ENCODE measurements at regions not wholly inside any gene's neighbourhood (a gene's known extent, or its start where the extent isn't known, plus 50 kb on each side); places are given as distances from the start of the nearest gene placed in this dataset.
A peak's percentile ranks its signal among the peaks of the same experiment; 100 is the strongest.

DNA sequence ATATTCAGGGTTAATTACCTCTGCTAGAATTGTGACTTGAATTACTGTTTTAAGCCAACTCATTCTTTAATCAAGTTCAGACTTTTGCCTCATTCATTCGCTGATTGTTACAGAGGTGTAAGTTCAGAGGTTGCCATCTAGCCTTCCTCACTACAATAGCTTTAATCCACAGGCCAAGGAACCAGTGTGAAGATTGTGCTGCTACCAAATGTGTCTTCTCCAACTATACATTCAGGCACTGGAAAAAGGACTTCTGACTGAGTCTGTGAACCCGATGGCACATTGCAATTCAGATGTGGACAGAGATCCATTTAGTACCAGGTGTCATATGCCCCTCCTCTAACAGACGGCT, 111.2 kb upstream of the ADGRF1 start:
- no peak for DNase-seq (ENCODE audit: low read depth)
- in situ Hi-C loops (cut with HindIII; ENCODE audit: low pct_unique_long_range_greater_than_20kb, low sequenced_read_pairs) = no loop called here

DNA sequence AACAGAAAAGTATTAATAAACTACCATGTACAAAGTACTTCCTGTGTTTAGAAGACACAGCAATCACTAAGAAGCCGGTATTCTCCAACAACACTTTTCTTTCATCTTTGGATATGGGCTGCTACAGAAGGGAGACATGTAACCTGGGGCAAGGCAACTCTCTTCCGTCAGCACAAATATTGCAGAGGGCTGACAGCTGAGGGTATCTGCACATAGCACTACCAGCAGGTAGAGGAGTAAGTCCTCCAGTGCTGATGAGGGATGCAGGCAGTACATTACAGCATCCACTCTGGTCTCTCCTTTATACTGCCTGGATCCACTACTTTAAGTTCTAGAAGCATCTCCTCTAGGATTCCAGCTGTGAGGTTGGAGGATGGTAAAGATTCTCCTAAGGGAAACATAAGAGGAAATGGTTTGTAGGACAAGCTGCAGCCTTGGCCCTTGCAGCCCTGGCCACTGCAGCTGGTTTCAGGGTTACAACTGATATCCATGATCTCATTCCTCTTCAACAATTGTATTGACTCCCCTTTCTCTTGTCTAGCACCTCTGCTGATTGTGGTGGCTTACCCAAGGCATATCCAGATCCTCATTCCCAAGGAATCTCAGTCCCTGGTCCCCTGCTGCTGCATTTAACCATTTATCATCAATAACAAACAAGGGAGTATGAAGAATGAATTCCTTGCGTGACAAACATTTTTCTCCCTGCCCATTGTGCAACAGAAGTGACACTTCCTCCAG, 110.7 kb upstream of the ADGRF1 start:
- peak; percentile 27 for DNase-seq (ENCODE audit: low read depth)
- in situ Hi-C loops (cut with HindIII; ENCODE audit: low pct_unique_long_range_greater_than_20kb, low sequenced_read_pairs) = no loop called here

DNA sequence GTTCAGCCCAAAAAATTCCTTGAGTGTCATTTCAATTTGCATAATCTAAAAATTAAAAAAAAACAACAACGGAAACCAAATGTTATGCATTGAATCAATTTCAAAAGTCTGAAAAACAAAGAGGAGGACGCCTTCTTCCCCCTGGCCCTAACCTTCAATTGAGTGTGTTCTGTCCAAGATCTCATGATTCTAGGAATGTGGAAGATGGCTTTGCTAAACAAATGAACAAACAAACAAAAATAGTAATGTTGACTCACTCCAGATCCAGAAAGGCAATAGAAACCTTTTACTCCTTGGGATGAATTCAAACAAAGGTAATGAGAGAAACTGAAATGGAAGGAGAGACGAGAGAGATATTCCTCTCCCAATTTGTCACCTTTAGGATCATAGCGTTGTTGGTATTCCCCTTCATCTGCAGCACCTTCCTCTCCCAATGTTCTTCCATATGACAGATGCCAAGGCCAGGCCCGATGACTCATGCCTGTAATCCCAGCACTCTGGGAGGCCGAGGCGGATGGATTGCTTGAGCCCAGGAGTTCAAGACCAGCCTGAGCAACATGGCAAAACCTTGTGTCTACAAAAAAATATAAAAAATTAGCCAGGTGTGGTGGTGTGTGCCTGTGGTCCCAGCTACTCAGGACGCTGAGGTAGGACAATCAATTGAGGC, 109.2 kb upstream of the ADGRF1 start:
- DNase-seq (ENCODE audit: low read depth) = no peak
- in situ Hi-C loops (cut with HindIII; ENCODE audit: low pct_unique_long_range_greater_than_20kb, low sequenced_read_pairs) = no loop called here

DNA sequence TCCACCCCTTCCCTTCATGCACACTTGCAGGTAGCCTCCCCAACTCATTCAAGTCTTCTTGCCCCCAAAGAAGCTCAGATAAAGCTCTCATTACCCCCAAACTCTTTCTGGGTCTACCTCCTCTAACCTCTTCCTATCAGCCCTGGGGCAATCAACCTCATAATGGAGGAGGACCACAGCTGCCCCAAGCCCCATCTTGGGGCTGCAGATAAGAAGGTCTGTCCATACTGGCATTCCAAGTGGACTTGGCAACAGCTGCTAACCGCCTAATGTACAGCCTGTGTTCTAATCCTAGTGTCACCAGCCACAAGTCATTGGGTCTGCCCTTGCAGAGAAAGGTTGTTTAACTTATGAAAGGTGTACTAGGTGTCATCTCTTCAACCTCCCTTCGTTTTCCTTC, 107.4 kb upstream of the ADGRF1 start:
- in situ Hi-C loops (cut with HindIII; ENCODE audit: low pct_unique_long_range_greater_than_20kb, low sequenced_read_pairs) = no loop called here
- DNase-seq (ENCODE audit: low read depth) = no peak

DNA sequence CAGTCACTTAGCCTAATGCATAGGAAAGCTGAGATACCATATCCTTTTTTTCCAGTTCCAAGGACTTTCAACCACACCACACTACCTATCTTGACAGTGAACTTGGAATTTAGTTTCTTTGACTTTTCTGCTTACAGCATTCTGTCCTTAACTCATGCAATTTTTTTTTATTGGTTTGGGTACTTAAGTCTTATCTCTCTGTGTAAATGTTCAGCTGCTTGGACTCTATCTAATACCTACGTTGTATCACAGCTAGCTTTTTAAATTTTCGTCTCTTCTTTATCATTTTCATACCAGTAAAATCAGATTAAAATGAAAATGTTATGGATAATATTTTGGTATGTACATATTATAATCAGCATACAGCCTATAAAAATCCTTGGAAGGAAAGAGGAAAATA, 106.9 kb upstream of the ADGRF1 start:
- in situ Hi-C loops (cut with HindIII; ENCODE audit: low pct_unique_long_range_greater_than_20kb, low sequenced_read_pairs) = no loop called here
- no peak for DNase-seq (ENCODE audit: low read depth)

DNA sequence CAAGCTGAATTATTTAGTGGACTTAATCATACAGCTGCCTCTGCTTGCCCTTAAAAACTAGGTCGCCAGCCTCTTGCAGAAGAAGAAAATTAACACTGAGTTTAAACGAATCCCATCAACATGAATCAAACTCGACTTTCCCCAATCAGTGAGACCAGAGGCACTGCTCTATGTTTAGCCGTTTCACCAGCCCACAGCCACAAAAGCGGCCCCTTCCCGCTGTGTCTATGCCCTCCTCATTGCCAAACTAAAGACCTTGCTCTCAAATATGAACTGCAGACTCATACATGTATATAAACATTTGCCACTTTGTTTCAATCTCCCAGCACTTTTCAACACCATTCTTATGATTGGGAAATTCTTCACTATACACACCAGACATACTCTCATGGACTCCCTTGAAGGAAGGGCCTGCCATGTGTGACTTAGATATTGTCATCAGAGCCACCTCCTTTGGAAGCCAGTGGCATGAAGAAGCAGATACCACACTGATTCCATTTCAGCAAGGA, 105.8 kb upstream of the ADGRF1 start:
- DNase-seq (ENCODE audit: low read depth) = no peak
- in situ Hi-C loops (cut with HindIII; ENCODE audit: low pct_unique_long_range_greater_than_20kb, low sequenced_read_pairs) = no loop called here

DNA sequence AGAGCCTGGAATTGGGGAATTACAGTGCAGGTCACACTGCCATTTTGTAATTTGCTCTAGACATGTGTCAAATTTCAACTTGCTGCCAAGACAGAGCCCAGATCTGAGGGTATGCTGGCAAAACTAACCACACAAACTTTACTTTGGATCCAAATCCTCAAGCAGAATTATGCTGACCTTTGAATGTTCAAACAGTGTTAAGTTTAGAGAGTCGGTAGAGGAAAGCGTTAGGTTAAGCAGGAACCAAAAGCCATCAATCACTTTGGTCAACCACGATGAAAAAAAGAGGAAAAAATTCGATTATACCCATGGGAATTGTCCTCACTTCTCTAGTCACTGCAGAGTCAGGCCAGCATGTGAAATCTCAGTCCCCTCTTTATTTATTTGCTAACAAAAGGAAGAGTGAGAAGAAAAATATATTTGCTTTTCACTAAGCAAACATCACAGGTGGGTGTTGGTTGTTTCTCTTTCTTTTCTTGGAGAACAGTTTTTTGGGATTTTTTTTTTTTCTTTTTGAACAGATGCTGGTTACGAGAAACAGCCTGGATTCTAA, 105.1 kb upstream of the ADGRF1 start:
- DNase-seq (ENCODE audit: low read depth) = no peak
- in situ Hi-C loops (cut with HindIII; ENCODE audit: low pct_unique_long_range_greater_than_20kb, low sequenced_read_pairs) = no loop called here

DNA sequence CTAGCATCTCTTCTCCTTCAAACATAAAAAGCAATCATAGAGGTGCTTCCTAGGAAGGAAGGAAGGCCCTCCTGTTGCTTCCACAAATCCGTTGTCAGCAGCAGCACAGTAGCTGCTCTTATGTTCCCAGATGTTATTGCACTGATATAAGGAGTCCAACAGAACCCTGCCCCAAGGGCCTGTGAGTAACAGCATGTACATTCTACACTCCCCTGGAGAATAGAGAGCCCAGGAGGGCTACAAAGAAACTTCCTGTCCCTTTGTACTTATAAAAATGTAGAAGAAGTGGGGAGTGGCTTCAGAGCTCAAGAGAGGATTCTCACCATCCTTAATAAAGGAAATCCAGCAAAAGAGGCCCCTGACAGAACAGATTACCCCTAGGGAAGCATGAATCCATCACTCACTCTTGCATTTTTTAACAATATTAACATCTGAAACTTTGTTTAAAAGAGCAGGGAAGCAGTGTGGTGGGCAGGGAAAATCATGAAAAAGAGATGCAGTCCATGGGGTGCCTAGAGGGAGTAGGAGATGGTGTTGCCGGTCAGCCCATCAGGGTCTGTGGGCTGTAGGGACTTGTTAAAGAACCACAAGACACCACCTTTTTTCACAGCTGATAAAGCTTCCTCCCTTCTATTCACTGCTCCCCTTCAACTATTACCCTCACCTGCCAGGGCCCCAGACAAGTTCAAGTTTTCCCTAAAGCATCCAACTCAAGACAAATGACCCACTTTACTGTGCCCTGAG, 104.5 kb upstream of the ADGRF1 start:
- in situ Hi-C loops (cut with HindIII; ENCODE audit: low pct_unique_long_range_greater_than_20kb, low sequenced_read_pairs) = no loop called here
- DNase-seq (ENCODE audit: low read depth) = no peak

DNA sequence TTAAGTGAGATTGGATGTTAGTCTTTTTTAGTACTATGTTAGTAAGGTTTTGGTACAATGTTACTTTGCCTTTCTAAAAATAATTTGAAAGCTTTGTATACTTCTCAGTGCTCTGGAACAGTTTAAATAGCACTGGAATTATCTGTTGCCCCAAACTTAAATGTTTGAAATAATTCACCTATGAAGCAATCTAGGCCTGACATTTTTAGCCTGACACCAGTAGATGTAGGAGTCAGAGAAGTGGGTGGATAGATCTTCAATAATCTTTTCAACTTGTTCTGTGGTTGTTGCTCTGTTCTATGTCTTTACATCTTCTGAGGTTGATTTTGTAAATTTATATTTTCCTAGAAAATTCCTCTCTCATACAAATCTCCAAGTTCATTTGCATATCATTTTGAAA, 103.1 kb upstream of the ADGRF1 start:
- no peak for DNase-seq (ENCODE audit: low read depth)
- in situ Hi-C loops (cut with HindIII; ENCODE audit: low pct_unique_long_range_greater_than_20kb, low sequenced_read_pairs) = no loop called here

DNA sequence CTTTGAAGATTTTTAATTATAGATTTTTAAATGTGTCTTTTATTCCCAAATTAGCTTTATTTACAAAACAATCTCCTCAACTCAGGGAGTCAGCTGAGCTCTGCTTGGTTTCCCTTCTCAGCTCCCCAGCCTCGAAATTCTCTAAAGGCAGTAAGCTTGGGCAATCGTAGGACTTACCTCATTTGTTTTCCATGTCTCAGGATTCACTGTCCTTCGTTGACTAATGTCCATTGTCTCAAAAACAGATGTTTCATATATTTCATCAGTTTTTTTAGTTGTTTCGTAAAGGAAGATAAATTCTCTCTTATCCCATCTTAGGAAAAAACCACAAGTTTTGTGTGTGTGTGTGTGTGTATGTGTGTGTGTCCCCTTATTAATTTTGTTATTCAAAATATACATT, 102.2 kb upstream of the ADGRF1 start:
- in situ Hi-C loops (cut with HindIII; ENCODE audit: low pct_unique_long_range_greater_than_20kb, low sequenced_read_pairs) = no loop called here
- DNase-seq (ENCODE audit: low read depth) = no peak

DNA sequence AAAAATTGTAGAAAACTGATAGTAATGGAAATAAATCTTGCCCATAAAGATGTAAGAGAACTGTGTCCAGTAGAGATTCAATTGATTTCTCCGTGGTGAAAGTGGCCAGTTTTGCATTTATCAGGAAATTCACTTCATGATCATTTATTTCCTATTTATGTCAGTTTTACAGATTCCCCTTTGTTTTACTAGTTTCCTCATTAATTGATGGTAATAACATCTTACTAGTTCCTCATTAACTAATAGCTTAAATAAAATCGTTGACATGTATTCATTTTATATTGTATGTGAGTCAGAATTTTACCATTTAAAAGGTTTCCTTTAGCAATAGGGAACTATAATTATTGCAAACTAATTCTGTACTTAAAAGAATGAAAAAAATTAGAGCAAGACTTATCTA, 99.8 kb upstream of the ADGRF1 start:
- no peak for DNase-seq (ENCODE audit: low read depth)
- in situ Hi-C loops (cut with HindIII; ENCODE audit: low pct_unique_long_range_greater_than_20kb, low sequenced_read_pairs) = no loop called here

DNA sequence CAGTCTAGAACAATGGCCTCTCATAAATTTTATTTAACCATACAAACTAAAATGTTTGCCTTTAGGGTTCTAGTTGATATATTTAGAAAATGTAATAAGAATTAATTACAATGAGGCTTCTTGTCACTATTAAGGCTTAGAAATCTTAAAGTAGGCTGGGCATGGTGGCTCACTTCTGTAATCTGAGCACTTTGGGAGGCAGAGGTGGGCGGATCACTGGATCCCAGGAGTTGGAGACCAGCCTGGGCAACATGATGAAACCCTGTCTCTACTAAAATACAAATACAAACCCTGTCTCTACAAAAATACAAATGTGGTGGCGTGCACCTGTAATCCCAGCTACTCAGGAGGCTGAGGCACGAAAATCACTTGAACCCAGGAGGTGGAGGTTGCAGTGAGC, 99.0 kb upstream of the ADGRF1 start:
- no peak for DNase-seq (ENCODE audit: low read depth)
- in situ Hi-C loops (cut with HindIII; ENCODE audit: low pct_unique_long_range_greater_than_20kb, low sequenced_read_pairs) = no loop called here

DNA sequence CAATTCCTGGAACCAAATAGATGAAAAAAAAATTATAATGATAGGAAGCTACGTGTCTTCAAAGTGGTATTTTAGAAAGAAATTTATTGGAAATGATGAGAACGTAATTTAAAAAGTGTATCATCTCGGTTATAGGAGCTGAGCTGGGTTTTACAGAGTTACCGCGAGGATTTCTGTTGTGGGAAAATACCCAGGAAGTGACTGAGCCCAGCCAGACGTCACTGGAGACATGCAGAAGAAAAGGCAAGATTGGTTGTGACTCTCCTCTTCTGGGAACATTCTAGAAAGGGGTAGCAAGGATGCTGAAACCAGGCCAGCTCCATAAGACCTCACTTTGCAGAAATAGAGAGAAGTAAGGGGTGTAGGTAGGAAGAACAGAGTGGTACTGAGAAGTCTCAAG, 95.9 kb upstream of the ADGRF1 start:
- DNase-seq (ENCODE audit: low read depth) = no peak

DNA sequence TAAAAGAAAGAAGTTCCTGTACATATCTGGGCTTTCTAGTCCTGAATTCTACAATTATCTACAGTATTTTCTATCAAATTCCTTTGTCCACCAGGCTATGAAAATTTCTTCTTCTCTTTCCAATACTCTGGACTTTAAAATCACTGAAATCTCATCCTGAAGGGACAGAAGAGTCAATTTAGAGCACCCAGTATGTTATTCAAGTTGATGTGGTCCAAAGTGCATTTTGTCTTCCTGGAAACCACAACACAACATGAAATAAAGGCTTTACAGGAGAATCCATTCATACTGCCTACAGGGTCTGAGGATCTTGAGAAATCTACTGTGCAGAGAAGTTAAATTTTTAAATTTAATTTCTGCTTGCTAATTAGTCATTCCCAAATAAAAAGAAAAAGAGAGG, 94.9 kb upstream of the ADGRF1 start:
- in situ Hi-C loops (cut with HindIII; ENCODE audit: low pct_unique_long_range_greater_than_20kb, low sequenced_read_pairs) = no loop called here
- DNase-seq (ENCODE audit: low read depth) = no peak

More for the DNA sequence above, 95.9 kb upstream of the ADGRF1 start:
- in situ Hi-C loops (cut with HindIII; ENCODE audit: low pct_unique_long_range_greater_than_20kb, low sequenced_read_pairs) = no loop called here

DNA sequence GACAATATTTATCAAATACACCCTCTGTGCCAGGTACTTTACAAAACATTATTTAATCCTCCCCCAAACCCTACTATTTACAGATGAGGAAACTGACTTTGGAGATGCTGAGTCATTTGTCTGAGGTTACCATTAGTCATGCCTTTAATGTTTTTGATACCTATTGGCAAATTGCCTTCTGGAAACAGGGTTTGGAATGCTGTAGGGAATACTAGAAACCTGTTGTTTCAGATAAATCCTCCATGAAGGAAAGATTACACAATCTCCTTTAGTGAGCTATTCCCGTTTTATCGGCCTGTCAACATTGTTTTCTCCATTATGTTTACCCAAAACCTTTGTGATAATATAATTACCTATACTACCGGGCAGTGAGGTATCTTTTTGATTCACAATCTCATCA, 93.6 kb upstream of the ADGRF1 start:
- DNase-seq (ENCODE audit: low read depth) = peak; percentile 82
- in situ Hi-C loops (cut with HindIII; ENCODE audit: low pct_unique_long_range_greater_than_20kb, low sequenced_read_pairs) = no loop called here

DNA sequence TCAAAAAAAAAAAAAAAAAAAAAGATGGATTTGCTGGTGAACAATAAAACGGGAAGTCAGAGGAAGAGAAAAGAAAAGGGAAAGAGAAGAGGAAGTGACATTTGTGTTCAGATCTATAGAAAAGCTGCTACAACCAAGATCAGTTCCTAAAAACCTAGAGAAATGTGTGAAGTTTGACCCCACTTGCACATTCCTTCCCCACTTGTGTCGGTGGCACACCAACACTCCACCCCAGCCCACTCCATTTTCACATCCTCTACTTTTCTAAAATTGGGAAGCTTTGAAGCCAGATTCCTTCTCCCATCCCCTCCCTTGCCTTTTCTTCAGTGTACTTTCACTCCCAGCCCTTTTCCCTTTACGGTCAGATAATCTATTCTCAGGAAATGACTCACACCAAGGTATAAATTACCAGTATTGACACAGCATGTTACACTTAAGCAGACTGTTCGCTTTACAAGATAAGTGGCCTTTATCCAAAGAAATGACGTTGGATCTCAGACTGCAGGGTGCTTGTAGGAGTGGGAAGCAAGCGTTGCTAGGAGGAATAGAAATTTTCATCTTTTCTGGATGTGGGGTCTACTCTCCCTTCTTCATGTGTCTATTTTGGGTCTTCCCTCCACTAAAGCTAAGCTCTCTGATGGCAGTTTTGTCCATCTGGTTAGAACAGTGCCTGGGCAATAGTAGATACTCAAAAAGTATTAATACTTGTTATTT, 92.5 kb upstream of the ADGRF1 start:
- DNase-seq (ENCODE audit: low read depth) = peak; percentile 84
- in situ Hi-C loops (cut with HindIII; ENCODE audit: low pct_unique_long_range_greater_than_20kb, low sequenced_read_pairs) = no loop called here

DNA sequence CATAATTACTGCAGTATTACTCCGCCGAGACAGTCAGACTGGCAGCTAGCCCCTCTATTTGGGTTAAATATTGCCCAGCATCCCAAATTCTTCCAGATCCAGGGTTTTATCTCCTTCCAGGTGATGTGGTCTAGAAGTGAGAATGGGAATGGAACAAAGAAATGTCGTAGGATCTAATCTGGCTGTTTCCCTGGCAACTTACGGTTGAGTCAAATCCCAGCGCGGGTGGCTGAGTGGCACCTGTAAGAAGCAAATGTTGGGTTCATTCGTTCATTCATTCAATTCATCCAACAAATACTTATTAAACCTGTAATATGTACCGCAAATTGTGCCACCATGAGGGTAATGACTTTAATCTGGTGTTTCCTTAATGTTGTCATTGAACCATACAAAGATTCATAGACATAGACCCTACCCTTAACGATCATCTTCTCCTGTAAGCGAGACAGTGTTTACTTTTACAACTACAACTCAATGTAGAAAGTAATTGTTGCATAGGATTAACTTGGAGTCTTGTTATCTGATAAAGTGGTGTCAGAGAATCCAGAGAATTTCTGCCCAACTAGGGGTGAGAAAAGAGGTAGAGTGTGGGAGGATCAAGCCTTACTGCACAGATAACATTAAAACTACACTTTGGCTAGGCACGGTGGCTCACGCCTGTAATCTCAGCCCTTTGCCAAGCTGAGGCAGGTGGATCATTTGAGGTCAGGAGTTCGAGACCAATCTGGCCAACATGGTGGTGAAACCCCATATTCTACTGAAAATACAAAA, 91.3 kb upstream of the ADGRF1 start:
- in situ Hi-C loops (cut with HindIII; ENCODE audit: low pct_unique_long_range_greater_than_20kb, low sequenced_read_pairs) = no loop called here
- no peak for DNase-seq (ENCODE audit: low read depth)

DNA sequence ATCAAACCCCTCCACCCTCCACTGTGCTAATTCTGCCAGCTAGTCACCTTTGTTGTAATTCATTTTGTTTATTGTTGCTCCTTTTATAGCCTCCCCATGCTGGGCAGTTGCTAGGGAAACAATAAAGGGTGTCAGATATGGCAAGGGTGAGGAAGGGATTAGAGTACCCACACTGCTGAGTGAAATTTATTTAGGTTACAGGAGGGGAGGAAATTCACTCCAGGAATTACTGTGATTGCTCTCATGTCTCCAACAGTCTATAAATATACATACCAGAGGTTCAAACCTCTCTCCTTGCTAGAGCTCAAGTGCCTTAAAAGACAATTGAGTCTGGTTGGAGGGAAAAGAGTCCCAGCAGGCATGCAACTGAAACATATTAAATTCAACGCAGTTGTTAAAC, 90.6 kb upstream of the ADGRF1 start:
- in situ Hi-C loops (cut with HindIII; ENCODE audit: low pct_unique_long_range_greater_than_20kb, low sequenced_read_pairs) = no loop called here

More for the DNA sequence above, 90.6 kb upstream of the ADGRF1 start:
- DNase-seq (ENCODE audit: low read depth) = no peak

Data from Caki2 (cell line).